Fibroblast of the aortic adventitia (primary cell): ENCODE measurements at regions not wholly inside any gene's neighbourhood (a gene's known extent, or its start where the extent isn't known, plus 50 kb on each side); places are given as distances from the start of the nearest gene placed in this dataset. TPM values are rescaled to one million over a fixed set of nuclear protein-coding genes. Genes with fewer than 3 reads are reported as not detected.

ENCODE experiments used
- DNase-seq: peaks from one replicate; pipeline ENCODE4 v3.0.0-alpha.2; 2010; ENCODE audit warnings: low read depth
- H3K4me3 ChIP-seq: 2 replicates; pipeline ENCODE4 v1.5.1; 2011; ENCODE audit warnings: low read depth, mild to moderate bottlenecking, control low read depth, low read length, moderate library complexity
- CTCF ChIP-seq: IDR thresholded peaks from 2 replicates; pipeline ENCODE4 v1.5.1; 2011; ENCODE audit warnings: mild to moderate bottlenecking, low read length, control low read depth, inconsistent platforms; ENCODE audit not compliant: insufficient read depth
- small RNA-seq: library from RNA; depleted of rRNA; stranded (forward); fragments of <200 nt; gene quantifications from one replicate; pipeline ENCODE3, GENCODE V24; 2012

GRCh38 chr2:216745453-216745852 is 50.1 kb upstream of the IGFBP5 start:
- TF ChIP-seq CTCF, result no peak
- DNase-seq, result no peak
- no peak overlapping the region for H3K4me3 ChIP-seq

Small RNAs in the stretch of these regions (small RNA-seq; reads per million reads assigned to genes)
- gene RNA5SP120, result not detected
